CD8-positive, alpha-beta memory T cell (primary cell): ENCODE measurements at regions not wholly inside any gene's neighbourhood (a gene's known extent, or its start where the extent isn't known, plus 50 kb on each side); places are given as distances from the start of the nearest gene placed in this dataset.

Experiments
- CTCF ChIA-PET: fragments of 350-600 bp; sonication (Branson Sonifier 250); formaldehyde crosslinking; loops from one replicate; lab custom pipeline; 2021; ENCODE audit warnings: antibody characterized with exemption; lab: Charles Lee
- POLR2A ChIA-PET: fragments of 350-600 bp; sonication (Branson Sonifier 250); formaldehyde crosslinking; loops from one replicate; lab custom pipeline; 2021; ENCODE audit warnings: antibody characterized with exemption; lab: Charles Lee
- DNase-seq, 5 donors: peaks; one replicate each; pipeline versions ENCODE4 v3.0.0 to v3.0.0-alpha.2; 2020 to 2022; ENCODE audit warnings: mixed read lengths in 1 of 5
- H3K27ac ChIP-seq: one replicate; pipeline ENCODE4 v1.7.0; 2013; ENCODE audit warnings: low read depth, mild to moderate bottlenecking, low read length, moderate library complexity
- H3K27me3 ChIP-seq: 2 replicates; pipeline ENCODE4 v1.7.0; 2013; ENCODE audit warnings: low read length, mild to moderate bottlenecking; ENCODE audit not compliant: insufficient read depth, poor library complexity, severe bottlenecking
- H3K36me3 ChIP-seq: 2 replicates; pipeline ENCODE4 v1.7.0; 2013; ENCODE audit warnings: mild to moderate bottlenecking, low read length, moderate library complexity; ENCODE audit not compliant: insufficient read depth
- H3K4me1 ChIP-seq: 2 replicates; pipeline ENCODE4 v1.7.0; 2013; ENCODE audit warnings: mild to moderate bottlenecking, low read length, moderate library complexity; ENCODE audit not compliant: insufficient read depth
- H3K4me3 ChIP-seq: 2 replicates; pipeline ENCODE4 v1.7.0; 2013; ENCODE audit warnings: mild to moderate bottlenecking, low read length
- H3K9me3 ChIP-seq: 2 replicates; pipeline ENCODE4 v1.7.0; 2013; ENCODE audit warnings: mild to moderate bottlenecking, low read length
- H3K27ac Mint-ChIP-seq, 8 donors: one replicate each; pipeline ENCODE4 v1.8.0; 2020 to 2021; ENCODE audit warnings: mixed read lengths in 8 of 8, mild to moderate bottlenecking in 6 of 8, inconsistent platforms in 3 of 8, moderate library complexity in 3 of 8
- H3K27me3 Mint-ChIP-seq, 2 donors: one replicate each; pipeline ENCODE4 v1.8.0; 2020 to 2021; ENCODE audit warnings: mixed read lengths in 2 of 2, mild to moderate bottlenecking in 1 of 2, moderate library complexity in 1 of 2
- H3K36me3 Mint-ChIP-seq, 3 donors: one replicate each; pipeline ENCODE4 v1.8.0; 2020 to 2021; ENCODE audit warnings: mixed read lengths in 3 of 3, inconsistent platforms in 1 of 3, mild to moderate bottlenecking in 1 of 3
- H3K4me1 Mint-ChIP-seq, 3 donors: one replicate each; pipeline ENCODE4 v1.8.0; 2020 to 2021; ENCODE audit warnings: mixed read lengths in 3 of 3, inconsistent platforms in 1 of 3, mild to moderate bottlenecking in 1 of 3
- H3K4me3 Mint-ChIP-seq, 7 donors: one replicate each; pipeline ENCODE4 v1.8.0; 2020 to 2021; ENCODE audit warnings: mixed read lengths in 7 of 7, mild to moderate bottlenecking in 6 of 7, moderate library complexity in 4 of 7, inconsistent platforms in 2 of 7
- H3K9me3 Mint-ChIP-seq, 5 donors: one replicate each; pipeline ENCODE4 v1.8.0; 2020 to 2022; ENCODE audit warnings: mixed read lengths in 5 of 5, mild to moderate bottlenecking in 3 of 5, moderate library complexity in 2 of 5, inconsistent platforms in 1 of 5

GRCh38 chr4:31349907-31350306 is 629.7 kb downstream of the PCDH7 start:
- peaks cover 0 to 20% (median 2%) of the 10 kb centered on the region in 5 donors for H3K9me3 Mint-ChIP-seq
- ChIA-PET CTCF (no interaction called here), POLR2A (no interaction called here)
- H3K36me3 Mint-ChIP-seq = no peaks in the 10 kb centered on the region
- H3K4me1 Mint-ChIP-seq = no peaks in the 10 kb centered on the region
- H3K4me3 ChIP-seq = no peak overlapping the region
- H3K27me3 ChIP-seq = no peaks in the 10 kb centered on the region
- H3K27me3 Mint-ChIP-seq = no peaks in the 10 kb centered on the region
- H3K9me3 ChIP-seq = no peaks in the 10 kb centered on the region
- no peaks in the 10 kb centered on the region for H3K4me1 ChIP-seq
- H3K4me3 Mint-ChIP-seq = no peak overlapping the region
- no peak overlapping the region for H3K27ac Mint-ChIP-seq
- peak overlapping the region; percentile 52 for H3K27ac ChIP-seq
- no peak for DNase-seq
- H3K36me3 ChIP-seq = no peaks in the 10 kb centered on the region

GRCh38 chr4:31351695-31352094 is 631.5 kb downstream of the PCDH7 start:
- Histone ChIP-seq H3K9me3 (no peaks in the 10 kb centered on the region), H3K27ac (no peak overlapping the region), H3K36me3 (no peaks in the 10 kb centered on the region), H3K27me3 (no peaks in the 10 kb centered on the region), H3K4me1 (no peaks in the 10 kb centered on the region), H3K4me3 (no peak overlapping the region)
- Mint-ChIP-seq H3K27me3 (no peaks in the 10 kb centered on the region), H3K27ac (no peak overlapping the region), H3K4me3 (no peak overlapping the region), H3K4me1 (no peaks in the 10 kb centered on the region), H3K9me3 (peaks cover 0 to 11% (median 5%) of the 10 kb centered on the region in 5 donors), H3K36me3 (no peaks in the 10 kb centered on the region)
- ChIA-PET POLR2A (no interaction called here), CTCF (no interaction called here)
- DNase-seq = no peak

GRCh38 chr4:31356839-31357238 is 636.7 kb downstream of the PCDH7 start:
- no peaks in the 10 kb centered on the region for H3K36me3 ChIP-seq
- ChIA-PET CTCF (no interaction called here), POLR2A (no interaction called here)
- no peaks in the 10 kb centered on the region for H3K9me3 ChIP-seq
- Mint-ChIP-seq H3K4me3 (no peak overlapping the region), H3K27ac (no peak overlapping the region), H3K9me3 (peaks cover 0 to 14% (median 7%) of the 10 kb centered on the region in 5 donors), H3K27me3 (no peaks in the 10 kb centered on the region), H3K4me1 (no peaks in the 10 kb centered on the region), H3K36me3 (no peaks in the 10 kb centered on the region)
- no peaks in the 10 kb centered on the region for H3K27me3 ChIP-seq
- no peak overlapping the region for H3K4me3 ChIP-seq
- no peak for DNase-seq
- H3K4me1 ChIP-seq = no peaks in the 10 kb centered on the region
- H3K27ac ChIP-seq = no peak overlapping the region

- Mint-ChIP-seq H3K4me3 (no peak overlapping the region), H3K9me3 (peaks cover 2 to 13% (median 7%) of the 10 kb centered on the region in 5 donors), H3K36me3 (no peaks in the 10 kb centered on the region), H3K4me1 (no peaks in the 10 kb centered on the region), H3K27me3 (no peaks in the 10 kb centered on the region), H3K27ac (no peak overlapping the region)
- no peaks in the 10 kb centered on the region for H3K9me3 ChIP-seq
- H3K4me3 ChIP-seq = no peak overlapping the region
- H3K36me3 ChIP-seq = no peaks in the 10 kb centered on the region
- CTCF ChIA-PET = no interaction called here
- DNase-seq = no peak
- H3K4me1 ChIP-seq = no peaks in the 10 kb centered on the region
- H3K27me3 ChIP-seq = no peaks in the 10 kb centered on the region
- POLR2A ChIA-PET = no interaction called here
- H3K27ac ChIP-seq = no peak overlapping the region
Observed at GRCh38 chr4:31360786-31361185, 640.6 kb downstream of the PCDH7 start.

GRCh38 chr4:31362756-31363155 is 642.6 kb downstream of the PCDH7 start:
- ChIA-PET CTCF (no interaction called here), POLR2A (no interaction called here)
- Histone ChIP-seq H3K27ac (no peak overlapping the region), H3K4me1 (no peaks in the 10 kb centered on the region), H3K4me3 (no peak overlapping the region), H3K9me3 (no peaks in the 10 kb centered on the region), H3K36me3 (no peaks in the 10 kb centered on the region), H3K27me3 (no peaks in the 10 kb centered on the region)
- Mint-ChIP-seq H3K4me1 (no peaks in the 10 kb centered on the region), H3K9me3 (peaks cover 2 to 16% (median 6%) of the 10 kb centered on the region in 5 donors), H3K4me3 (no peak overlapping the region), H3K27ac (no peak overlapping the region), H3K36me3 (no peaks in the 10 kb centered on the region), H3K27me3 (no peaks in the 10 kb centered on the region)
- no peak for DNase-seq

GRCh38 chr4:31365006-31365690 is 645.0 kb downstream of the PCDH7 start:
- no peak overlapping the region for H3K27ac Mint-ChIP-seq
- no peaks in the 10 kb centered on the region for H3K36me3 Mint-ChIP-seq
- peaks cover 2 to 15% (median 6%) of the 10 kb centered on the region in 5 donors for H3K9me3 Mint-ChIP-seq
- DNase-seq = no peak
- Histone ChIP-seq H3K4me3 (no peak overlapping the region), H3K27me3 (no peaks in the 10 kb centered on the region), H3K27ac (no peak overlapping the region), H3K36me3 (no peaks in the 10 kb centered on the region), H3K4me1 (no peaks in the 10 kb centered on the region), H3K9me3 (no peaks in the 10 kb centered on the region)
- H3K4me1 Mint-ChIP-seq = no peaks in the 10 kb centered on the region
- H3K27me3 Mint-ChIP-seq = no peaks in the 10 kb centered on the region
- POLR2A ChIA-PET = no interaction called here
- no peak overlapping the region for H3K4me3 Mint-ChIP-seq
- CTCF ChIA-PET = no interaction called here

GRCh38 chr4:31366041-31366440 is 645.9 kb downstream of the PCDH7 start:
- no peak overlapping the region for H3K4me3 ChIP-seq

GRCh38 chr4:31370866-31371465 is 650.8 kb downstream of the PCDH7 start:
- no peak overlapping the region for H3K4me3 Mint-ChIP-seq
- no peak overlapping the region for H3K27ac Mint-ChIP-seq
- H3K27ac ChIP-seq = no peak overlapping the region
- peaks cover 0 to 16% (median 10%) of the 10 kb centered on the region in 5 donors for H3K9me3 Mint-ChIP-seq
- DNase-seq = no peak
- no peaks in the 10 kb centered on the region for H3K27me3 Mint-ChIP-seq
- POLR2A ChIA-PET = no interaction called here
- H3K36me3 ChIP-seq = no peaks in the 10 kb centered on the region
- no peak overlapping the region for H3K4me3 ChIP-seq
- no peaks in the 10 kb centered on the region for H3K4me1 Mint-ChIP-seq
- CTCF ChIA-PET = no interaction called here
- H3K4me1 ChIP-seq = no peaks in the 10 kb centered on the region
- no peaks in the 10 kb centered on the region for H3K27me3 ChIP-seq
- H3K9me3 ChIP-seq = no peaks in the 10 kb centered on the region
- H3K36me3 Mint-ChIP-seq = no peaks in the 10 kb centered on the region

More at GRCh38 chr4:31366041-31366440, 645.9 kb downstream of the PCDH7 start:
- H3K36me3 ChIP-seq = no peaks in the 10 kb centered on the region
- no peaks in the 10 kb centered on the region for H3K27me3 ChIP-seq
- no peak overlapping the region for H3K27ac ChIP-seq
- no peak for DNase-seq
- Mint-ChIP-seq H3K4me3 (no peak overlapping the region), H3K4me1 (no peaks in the 10 kb centered on the region), H3K27ac (no peak overlapping the region), H3K36me3 (no peaks in the 10 kb centered on the region), H3K9me3 (peaks cover 2 to 13% (median 6%) of the 10 kb centered on the region in 5 donors), H3K27me3 (no peaks in the 10 kb centered on the region)
- H3K9me3 ChIP-seq = no peaks in the 10 kb centered on the region
- ChIA-PET POLR2A (no interaction called here), CTCF (no interaction called here)
- H3K4me1 ChIP-seq = no peaks in the 10 kb centered on the region
